Activated T-cell treated with anti-CD3 and anti-CD28 coated beads for 4 hours (primary cell): ENCODE measurements at regions not wholly inside any gene's neighbourhood (a gene's known extent, or its start where the extent isn't known, plus 50 kb on each side); places are given as distances from the start of the nearest gene placed in this dataset.

Experiments
- DNase-seq: peaks from one replicate; pipeline ENCODE4 v3.0.0-alpha.2; 2020

DNA sequence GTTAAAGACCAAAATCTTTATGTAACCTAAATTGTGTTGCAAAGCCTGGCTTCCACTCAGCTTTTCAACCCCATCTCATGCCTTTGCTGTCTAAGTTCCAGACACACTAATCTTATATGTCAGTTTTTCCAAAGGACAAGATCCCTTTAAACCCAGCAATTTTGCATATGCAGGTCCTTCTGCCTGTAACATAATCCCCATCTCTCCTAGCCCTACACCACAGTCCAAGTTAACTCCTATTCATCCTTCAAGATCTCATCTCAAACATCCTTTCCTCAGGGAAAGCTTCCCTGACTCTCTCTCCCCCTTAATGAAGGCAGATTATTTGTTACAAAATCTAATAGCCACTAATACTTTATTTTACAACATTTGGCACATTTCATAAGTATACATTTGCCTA lies 366.3 kb downstream of the PLPP3 start:
- no peak for DNase-seq

DNA sequence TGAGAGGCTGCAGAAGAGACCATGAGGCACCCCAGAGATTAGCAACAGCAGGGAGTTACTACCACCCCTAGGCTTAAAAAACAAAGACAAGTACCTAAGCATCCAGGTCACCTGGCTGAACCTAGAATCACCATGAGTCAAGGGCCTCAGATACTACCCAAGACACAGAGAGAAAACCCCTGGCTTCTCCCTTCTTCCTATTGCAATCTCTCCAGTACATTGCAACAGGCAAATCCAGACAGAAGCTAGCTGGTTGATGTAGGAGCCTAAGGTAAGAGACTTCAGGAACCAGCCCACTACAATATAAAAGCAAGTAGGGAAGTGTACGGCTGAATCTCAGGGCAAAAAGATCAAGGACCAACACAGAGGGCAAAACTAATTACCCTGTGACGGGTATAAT lies 367.2 kb downstream of the PLPP3 start:
- DNase-seq, result no peak

DNA sequence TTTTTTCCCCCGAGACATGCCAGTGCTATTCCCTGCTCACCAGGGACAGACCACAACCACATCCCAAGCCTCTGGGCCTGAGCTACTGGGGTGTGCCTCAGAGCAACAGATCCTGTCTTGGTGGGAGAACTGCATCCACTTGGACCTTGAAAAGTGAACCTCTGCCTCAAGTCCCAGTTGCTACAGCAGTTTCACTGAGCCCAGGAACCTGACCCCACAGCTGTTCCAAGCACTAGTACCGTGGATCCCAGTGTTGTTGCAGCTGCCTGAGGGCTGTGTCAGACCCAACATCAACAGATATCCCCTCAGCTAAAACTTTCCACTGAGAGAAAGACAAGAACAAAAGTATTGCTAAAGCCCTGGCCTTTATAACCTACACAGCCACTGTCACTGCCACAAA lies 373.0 kb downstream of the PLPP3 start:
- DNase-seq, result no peak

DNA sequence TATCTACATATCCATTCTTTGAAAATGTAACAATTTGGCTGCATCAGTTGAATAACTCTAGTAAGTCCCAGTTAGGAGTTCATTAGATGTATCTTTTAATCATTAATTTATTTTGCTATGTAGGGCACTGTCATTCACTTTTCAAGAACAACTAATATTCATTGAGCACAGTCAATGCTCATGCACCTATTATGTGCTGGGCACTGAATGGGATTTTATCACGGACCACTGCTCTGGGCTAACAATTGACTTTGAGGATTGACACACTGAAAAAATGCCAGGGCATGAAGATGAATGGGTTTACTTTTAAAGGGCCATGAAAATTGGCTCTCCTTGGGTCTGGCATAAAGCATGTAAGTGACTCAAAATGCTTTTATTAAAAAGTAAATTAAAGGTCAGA lies 375.2 kb downstream of the PLPP3 start:
- DNase-seq, result no peak

DNA sequence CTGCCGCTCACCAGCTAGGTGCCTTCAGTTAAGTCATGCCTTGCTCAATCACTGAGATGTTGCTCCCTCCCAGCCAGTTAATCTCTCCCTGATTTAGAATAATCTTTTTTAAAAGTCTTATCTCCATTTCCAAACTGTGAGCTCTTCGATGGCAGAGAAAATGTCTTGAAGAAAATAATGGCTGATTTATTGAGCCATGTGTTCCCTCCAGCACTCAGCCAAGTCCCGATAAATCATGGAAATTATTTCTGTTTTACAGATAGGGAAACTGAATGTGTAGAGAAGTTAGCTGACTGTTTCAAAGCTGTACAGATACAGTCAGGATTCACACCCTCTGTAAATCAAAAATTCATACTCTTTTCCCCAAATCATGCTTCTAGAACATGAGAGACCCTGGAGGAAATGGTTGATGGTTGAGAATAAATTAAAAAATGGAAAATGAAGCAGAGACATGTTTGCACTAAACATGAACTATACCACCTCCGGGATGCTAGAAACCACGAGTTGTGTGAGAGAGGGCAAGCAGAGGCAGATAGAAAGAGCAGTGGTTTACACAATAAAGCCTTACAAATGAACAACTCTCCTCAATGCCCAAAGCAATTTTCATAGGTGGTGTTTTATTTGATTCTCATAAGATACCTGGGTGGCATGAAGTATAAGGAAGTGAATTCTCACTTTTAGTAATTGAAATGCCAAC lies 376.4 kb downstream of the PLPP3 start:
- no peak for DNase-seq

DNA sequence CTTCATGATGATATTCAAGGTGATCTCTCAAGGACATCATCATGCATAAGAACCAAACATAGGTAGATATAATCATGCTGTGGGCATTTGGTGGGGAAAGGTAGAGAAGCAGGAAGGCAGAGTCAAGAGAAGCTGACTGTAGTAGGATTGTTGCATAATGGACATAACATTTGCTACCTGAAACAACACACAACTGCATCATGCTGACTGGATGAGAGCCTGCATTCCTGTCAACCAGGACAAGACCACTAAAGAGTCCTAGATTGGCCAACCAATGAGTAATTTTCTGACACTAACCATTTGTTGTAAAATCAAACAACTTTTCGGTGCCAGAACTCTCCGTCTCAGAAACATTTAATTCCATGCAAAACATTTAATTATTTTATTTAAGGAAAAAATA lies 377.2 kb downstream of the PLPP3 start:
- DNase-seq, result no peak

DNA sequence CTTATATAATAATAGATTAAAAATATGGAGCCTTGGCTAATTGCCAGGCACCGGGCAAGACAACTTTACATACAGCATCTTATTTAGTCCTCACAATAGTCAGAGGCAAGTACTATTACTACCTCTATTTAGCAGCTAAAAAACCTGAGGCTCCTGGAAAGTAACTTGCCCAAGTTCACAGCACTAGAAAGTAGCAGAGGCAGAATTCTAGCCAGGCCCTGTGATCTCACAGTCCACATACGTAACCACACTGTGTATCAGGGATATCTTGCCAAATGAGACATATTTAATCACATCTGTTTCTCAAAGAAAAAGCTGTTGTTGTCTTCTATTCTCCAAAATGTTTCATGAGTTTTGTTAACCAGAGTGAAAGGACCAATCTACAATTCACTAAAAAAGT lies 378.5 kb downstream of the PLPP3 start:
- no peak for DNase-seq

DNA sequence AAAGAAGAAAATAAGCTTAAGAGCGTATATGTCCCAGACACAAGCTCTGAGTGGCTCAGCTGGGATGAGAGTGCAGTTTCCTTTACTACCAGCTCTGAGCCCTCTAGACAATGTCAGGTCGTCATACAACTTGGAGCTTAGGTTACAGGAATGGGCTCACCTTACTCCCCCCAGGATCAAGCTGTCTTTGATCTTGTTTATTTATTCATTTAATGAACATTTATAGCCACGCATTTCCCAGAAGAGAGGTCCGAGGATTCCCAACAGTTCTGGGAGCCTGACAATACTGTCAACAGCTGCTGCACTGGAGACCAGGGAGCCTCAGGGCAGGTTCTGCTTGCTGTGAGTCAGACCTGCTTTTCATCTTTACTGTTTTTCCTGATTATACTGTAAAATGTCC lies 378.9 kb downstream of the PLPP3 start:
- no peak for DNase-seq

DNA sequence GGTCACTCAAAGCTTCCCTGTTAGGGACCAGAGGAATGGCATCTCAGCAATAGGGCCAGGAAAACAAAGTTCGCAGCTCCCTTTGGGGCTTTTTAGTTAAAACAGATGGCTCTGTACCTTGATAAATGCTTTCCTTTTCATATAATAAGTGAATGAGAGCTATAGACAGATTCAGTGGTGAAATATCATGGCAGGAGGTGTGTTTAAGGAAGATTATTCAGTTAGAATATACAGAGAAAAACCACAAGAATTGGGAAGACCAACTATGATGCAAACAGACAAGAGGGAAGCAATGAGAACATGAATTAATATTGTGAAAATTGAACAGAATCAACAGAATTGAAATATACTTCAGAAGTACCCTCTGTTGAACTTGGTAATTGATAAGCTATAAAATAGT lies 379.4 kb downstream of the PLPP3 start:
- no peak for DNase-seq

DNA sequence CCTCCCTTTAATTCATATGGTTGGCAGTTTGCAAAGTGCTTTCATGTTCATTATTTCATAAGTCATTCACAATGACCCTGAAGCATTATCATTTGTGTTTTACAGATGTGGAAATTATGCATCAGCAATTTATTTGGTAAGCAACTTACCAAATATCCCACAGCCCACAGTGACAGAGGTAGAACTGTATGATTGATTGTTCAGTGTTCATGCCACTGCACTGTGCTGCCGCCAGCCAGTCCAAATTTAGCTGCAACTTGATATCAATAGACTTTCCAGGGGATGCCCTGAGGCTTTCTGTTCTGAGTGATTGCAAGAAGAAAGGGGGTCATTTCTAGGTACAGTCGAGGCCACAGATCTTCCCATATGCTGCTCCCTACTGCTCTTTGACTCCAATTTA lies 380.3 kb downstream of the PLPP3 start:
- no peak for DNase-seq

DNA sequence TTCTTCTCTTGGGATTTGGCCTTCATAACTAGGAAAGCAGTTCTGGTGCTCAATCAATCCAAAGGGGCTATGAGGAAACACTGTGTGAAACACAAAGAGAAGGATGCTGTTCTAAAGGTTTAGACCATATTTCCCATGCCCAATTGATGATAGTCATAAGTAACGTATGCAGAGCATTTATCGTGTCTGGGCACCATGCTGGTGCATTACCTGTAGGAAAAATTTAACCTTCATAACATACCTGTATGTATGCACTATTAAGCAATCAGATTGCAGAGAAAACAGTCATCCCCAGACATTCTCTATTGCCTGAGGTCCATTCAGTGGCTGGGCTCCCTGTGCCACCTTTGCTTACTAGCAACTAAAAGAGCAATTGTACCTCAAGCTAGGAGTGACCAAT lies 381.4 kb downstream of the PLPP3 start:
- no peak for DNase-seq

DNA sequence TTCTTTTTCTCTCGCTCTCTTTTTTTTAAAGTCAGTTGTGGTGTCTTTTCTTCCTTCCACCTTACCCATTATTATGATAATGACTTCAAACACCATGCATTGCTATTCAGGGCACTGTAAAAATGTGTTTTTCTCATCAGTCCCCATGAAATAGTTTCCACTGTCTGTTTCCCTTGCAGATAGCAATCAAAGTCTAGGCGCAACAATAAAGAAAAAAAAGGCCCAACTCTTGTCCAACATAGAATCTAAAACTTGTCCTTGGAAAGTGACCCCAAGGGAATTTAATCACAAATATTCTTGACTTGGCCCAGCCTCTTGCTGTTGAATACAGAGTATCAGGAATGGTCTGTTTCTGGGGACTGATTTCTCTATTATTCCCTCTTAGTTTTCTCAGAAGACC lies 382.5 kb downstream of the PLPP3 start:
- DNase-seq, result no peak

DNA sequence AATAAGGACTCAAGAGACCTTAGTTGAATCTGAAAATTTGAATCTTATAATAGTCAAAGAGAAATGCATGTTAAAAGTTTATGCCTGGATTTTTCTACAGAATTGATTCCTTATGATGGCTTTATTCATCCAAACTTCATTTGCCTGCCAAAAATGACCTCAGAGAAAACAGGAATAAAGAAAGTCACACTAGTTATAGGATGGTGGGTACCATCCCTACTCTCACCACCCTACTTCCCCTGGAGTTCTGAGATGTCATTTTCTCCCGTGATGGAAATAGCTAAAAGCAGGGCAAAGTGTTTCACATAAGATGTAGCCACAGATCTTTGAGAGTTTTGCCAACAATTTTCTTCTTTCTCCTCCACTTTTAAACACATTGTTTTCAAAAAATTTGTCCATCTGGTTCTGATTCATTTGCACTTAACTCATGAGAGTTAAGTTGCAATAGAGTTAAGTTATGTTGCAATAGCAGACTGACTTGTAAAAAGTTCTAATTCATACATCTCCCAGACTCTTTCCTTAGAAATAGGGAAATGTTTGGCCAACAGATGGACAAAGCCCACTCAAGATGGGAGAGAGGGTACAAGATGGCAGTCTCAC lies 384.6 kb downstream of the PLPP3 start:
- DNase-seq, result no peak

DNA sequence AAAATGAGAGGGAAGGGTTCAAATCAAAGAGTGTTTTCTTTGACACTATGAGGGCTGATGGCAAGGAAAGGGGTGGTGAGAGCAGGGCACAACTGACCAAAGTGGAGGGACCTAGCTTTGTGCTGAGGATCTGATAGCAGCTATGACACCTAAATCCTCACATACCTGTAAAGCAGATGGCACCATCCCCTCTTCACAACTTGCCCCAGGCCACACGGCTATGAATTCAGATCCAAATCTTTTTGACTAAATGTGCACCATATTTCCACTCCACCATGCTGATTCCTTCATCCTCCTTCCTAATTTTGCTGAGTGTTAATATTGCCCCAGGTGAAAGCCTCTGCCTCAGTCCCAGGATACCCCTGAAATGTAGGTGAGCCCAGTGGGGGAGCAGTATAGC lies 385.7 kb downstream of the PLPP3 start:
- no peak for DNase-seq

DNA sequence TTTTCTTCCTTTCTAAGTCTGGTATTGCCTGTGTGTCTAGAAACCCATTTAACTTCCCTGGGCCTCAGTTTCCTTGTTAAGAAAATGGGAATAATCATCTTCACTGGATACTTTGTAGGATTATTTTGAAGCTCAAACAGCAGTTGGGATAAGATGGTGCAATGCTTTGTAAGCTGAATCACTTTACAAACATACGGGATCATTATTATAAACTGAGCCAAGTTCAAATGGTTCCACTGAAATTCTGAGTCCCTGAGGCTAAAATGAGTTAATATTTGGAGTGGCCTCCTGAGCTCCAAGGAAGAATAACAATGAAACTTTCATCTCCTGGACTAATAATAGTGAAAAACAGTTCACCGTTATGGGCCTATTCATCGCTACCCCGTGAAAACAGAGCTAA lies 388.0 kb downstream of the PLPP3 start:
- no peak for DNase-seq

DNA sequence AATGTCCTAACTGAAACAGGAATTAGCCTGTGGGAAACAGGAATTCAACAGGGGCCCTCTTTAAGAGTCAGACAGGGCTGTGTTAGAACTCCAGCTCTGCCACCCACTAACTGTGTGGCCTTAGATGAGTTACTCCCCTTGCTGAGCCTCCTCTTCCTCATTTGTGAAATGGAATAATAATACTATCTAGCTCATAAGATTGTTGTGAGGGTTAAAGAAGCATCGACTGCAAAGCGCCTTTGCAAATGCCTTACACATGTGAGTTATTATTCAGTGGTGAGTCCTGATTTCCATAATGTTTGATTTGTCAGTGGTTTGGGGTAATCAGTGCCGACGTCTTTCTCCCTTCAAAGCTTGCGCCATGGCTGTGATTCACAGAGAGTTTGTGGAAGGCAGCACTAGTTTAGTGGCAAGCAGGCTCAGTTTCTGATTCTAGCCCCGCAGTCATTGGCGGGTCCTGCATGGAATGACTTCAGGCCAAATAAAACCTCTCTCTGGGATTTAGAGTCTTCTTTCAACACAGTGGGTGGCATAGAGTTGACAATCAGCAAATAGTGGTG lies 388.5 kb downstream of the PLPP3 start:
- no peak for DNase-seq

DNA sequence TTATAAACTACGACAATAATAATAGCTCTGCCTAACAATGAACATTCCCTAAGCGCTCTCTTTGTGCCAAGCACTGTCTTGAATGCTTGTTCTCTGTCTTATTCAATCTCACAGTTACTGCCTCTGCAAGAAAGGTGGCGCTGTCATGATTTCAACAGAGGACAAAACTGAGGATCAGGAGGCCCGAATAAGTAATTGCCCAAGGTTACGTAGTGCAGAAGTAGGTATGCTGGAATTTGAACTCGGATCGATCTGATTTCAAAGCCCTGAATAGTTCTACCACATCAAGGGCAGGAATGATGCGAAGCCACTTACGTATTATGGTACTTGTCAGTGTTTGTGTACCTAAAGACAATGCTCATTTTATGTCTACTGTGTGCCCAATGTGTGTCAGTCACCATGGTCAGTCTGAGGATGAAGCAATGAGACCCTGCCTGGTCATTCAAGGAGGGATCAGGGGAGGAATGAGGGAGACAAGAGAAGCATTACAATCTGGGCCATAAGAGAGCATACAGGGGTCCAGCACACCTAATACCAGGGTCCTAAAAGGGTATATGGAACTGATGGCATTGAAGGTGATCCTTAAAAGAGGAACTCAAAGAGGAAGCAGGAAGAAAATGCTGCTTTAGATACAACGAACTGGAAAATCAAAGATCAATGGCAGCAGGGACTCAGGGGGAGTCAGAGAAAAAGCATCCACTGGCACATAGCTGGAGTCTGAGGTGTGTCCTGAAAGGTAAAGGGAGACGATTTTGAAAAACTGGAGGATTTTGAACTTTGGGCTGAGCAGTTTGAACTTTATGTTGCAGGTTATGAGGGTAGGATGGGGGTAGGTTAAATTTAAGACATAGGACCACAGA lies 389.2 kb downstream of the PLPP3 start:
- no peak for DNase-seq

DNA sequence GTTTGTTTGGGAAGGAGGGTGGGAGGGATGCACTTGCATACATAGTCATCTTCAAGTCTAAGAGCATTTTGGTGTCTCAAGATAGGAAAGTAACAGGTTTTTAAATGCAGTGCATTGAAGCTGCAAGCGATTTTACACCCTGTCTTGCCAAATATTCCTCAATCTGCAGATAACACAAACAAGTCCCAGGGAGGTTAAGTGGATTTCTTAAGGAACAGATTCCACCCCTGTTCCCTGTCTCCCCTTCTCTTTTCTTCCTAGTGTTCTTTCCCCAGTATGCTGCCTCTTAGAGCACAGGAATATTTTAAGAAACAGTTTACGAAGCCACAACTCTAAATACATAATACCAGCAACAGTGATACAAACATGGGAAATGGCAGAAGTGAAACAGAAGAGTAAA lies 389.9 kb downstream of the PLPP3 start:
- no peak for DNase-seq

DNA sequence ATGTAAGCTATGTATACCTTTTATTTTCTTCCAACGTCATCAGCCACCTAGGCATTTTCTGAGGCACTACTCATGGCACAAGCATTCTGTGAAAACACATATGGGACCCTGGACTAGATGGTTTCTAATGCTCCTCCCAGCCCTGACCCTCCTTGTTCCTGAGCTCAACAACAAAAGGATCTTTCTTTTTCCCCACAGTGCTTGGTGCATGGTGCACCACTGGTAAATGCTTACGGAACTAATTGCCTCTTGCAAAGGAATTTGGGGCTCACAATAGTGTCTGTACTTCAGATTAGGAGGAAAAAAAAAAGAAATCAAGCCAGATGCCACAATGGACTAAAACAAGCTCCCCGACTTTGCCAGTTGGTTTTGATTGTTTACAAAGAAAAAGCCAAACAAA lies 390.5 kb downstream of the PLPP3 start:
- no peak for DNase-seq

DNA sequence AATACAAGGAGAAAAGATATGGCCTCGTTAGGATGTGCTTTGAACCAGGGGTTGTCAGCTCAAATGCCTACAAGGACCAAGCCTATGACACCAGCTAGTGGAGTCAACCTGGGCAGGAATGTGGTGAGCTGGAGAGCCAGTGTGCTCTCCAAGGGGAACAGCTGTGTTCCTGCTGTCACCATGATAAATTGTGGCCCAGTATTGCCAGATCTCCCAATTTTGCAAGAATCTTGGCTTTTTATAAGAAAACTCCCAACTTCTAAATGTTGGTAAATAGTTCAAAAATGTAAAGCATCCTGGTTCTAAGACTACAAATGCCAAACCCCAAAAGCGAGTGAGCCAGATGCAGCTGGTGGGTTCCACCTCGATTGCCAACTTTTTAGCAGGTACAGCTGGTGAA lies 391.1 kb downstream of the PLPP3 start:
- DNase-seq, result no peak

DNA sequence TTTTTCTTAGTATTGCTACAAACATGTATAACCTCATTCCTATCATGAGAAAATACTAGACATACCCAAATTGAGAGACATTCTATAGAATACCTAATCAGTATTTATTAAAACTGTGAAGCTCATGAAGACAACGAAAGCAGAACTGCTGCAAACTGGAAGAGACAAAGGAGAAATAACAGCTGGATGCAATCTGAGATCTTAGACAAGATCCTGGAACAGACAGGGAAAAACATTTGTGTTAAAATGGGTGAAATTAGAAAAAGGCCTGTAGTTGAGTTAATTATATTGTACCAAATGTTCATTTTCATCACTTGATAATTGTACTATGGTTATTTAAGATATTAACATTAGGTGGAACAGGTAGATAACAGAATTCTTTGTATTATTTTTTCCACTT lies 392.0 kb downstream of the PLPP3 start:
- no peak for DNase-seq

DNA sequence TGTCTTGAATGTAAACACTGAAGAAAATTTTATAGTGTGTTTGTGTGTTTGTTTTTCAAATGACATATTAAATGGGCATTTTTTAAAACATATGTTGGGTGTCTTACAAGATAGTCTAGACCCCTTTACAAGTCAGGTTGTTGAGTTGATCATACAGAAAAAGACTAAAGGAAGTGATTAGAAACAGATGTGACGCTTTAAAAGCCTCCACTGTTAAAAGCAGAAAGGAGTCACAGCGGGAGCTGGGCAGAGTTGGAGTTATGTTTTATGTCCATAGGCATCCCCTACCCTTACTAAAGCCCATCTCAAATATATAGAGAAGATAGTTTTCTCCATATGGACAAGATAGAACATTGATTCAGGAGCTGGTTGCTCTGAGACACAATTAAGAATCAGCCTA lies 393.9 kb downstream of the PLPP3 start:
- DNase-seq, result no peak

DNA sequence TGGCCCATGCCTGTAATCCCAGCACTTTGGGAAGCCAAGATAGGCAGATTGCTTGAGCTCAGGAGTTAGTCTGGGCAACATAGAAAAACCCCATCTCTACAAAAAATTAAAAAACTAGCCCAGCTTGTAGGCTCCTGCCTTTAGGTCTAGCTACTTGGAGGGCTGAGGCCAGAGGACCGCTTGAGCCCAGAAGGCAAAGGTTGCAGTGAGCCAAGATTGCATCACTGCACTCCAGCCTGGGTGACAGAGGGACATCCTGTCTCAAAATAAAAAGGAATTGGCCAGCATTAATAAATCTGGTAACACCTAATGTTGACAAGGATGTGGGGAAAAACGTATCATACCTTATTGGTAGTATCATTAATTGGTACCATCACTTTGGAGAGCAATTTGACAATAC lies 396.2 kb downstream of the PLPP3 start:
- no peak for DNase-seq
